ENCODE measurements at regions not wholly inside any gene's neighbourhood (a gene's known extent, or its start where the extent isn't known, plus 50 kb on each side); places are given as distances from the start of the nearest gene placed in this dataset.
A peak's percentile ranks its signal among the peaks of the same experiment; 100 is the strongest.

DNA sequence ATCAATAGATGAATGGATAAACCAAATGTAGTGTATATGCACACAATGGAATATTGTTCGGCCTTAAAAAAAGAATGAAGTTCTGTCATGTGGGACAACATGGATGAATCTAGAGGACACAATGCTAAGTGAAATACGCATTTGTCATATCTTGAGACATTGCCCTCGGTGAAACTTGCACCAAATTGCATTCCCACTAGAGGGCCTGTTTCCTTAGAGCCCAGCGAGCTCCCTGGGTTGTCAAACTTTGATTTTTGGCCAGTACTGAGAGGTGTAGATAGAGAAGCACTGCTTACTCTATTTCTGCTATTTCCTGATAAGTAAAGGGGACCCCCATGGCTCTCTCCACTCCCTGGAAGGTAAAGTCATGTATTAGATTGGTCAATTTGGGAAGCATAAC is 157.1 kb downstream of the GPAM start:
- no peak for DNase-seq (ENCODE audit: low read depth)

DNA sequence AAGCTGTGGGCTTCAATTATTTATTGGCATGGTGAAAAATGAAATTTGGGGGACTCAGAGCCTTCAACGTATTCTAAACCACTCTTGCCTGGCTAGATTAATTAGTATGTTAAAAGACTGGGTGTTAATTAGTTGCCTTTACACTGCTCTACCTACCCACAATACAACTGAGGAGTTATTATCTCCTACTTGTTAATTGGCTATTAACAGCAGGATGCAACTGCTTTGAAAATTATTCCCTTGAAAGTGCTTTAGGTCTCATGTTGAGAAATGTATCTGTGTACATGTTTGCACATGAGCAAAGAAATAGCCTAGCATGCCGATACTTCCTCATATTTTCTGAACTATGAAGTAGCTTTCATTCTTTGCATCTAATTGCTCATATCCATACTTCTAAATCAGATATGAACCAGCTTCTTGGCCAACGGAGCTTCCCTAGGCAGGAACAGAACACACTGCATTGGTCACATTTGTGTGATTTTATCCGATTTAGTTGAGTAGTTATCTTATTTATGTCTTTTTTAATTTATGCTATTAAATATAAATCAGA is 155.8 kb downstream of the GPAM start:
- no peak for DNase-seq (ENCODE audit: low read depth)

DNA sequence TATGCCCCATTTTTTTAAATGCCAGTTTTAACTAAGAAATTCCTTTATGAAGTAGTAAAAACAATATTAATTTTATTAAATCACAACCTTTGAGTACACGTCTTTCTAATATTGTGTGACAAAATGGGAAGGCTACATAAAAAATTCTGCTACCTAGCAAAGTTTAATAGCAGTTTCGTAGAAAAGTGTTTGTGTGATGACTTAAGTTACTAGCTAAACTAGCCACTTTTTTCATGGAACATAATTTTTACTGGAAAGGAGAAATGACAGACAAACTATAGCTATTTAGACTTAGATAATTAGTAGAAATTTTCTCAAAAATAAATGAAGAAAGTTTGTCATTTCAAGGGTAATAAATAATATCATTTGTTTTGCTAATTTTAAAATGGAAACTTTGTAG is 153.1 kb downstream of the GPAM start:
- DNase-seq (ENCODE audit: low read depth) = no peak

DNA sequence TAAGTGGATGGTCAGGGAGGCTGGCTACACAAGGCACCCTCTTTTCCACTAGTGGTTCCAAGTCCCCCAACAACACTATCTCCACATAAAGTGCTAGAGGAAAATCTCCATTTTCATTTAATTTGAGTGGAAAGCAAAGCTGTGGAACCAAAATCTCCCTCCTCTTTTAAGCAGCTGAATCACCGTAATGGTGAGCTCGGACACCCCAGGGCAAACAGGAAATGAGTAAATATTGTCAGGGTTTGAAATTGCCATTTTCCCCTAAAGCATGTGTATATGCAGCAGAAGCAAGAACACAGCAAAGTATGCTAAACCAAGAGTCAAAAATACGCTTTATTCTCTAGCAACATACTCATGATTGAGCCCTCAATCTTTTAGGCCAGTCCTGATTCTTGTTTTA is 143.7 kb downstream of the GPAM start:
- DNase-seq (ENCODE audit: low read depth) = peak; percentile 17

DNA sequence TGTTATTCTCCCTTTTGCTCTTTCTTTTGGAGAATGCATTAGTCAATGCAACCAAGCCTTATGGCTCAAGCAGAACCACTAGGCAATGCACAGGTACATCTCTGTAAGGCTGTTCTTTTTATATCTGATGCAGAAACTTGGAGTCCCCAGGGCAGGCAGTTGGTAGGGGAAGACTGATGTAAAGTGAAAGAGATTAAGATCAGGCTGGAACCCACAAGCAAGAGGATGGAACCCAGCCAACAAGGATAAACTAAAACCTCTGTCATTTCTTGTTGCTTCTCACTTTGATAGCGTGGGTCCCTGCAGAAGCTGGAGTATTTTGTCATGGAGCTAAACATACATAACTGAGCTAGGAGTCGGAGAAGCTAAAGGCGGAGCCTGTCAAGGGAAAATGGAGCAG is 142.9 kb downstream of the GPAM start:
- no peak for DNase-seq (ENCODE audit: low read depth)

DNA sequence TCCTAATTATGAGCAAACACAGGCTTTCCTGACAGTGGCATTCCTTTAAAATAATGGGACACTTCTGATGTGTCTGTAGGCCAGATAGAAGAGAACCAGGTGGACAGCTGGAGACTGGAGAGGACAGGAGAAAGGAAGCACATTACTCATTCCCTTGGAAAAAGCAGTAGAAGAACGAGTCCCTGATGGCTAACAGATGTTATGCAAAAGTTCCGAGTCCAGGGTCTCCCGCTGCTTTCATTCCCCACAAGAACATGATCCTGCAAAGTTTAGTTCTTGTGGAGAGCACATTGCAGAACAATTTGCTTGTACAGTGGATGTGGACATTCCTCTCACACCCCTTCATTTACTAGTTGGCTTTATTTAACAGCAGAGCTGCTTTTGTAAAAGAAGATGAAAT is 137.6 kb downstream of the GPAM start:
- DNase-seq (ENCODE audit: low read depth) = no peak

DNA sequence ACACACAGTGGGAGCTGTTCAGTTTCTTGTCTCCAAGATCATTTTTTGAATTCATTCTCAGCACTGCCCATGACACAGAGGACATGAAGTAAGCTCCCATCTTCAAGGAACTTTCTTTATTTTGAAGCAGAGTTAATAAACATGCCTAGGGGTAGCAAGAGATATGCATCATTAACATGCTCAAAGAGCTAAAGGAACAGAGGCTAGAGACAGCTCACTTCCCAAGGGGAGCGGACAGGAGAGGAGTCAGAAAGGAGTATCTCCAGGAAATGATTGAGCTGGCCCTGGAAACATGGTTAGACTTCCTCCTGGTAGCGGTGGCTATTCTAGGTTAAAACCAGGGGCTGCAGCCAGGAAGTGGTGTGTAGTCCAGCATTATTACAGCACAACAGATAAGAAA is 135.9 kb downstream of the GPAM start:
- no peak for DNase-seq (ENCODE audit: low read depth)

DNA sequence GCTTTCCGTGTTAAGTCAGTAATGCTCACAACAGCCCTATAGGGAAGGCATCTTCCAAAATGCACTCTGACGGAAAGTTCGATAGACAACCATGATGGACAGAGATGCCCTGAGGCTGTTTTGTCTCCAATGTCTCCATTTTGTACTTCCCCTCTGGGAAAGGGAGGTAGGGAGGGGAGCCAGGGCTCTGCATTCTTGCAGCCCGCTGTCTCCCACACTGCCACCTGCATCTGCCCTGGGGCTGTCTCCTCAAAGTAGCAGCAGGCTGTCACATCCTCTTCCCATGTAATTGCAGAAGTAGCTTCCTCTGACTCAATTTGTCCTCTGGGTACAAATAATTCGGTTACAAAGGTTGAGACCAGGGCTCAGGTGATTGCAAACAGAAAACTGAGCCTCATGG is 131.4 kb downstream of the GPAM start:
- DNase-seq (ENCODE audit: low read depth) = no peak

DNA sequence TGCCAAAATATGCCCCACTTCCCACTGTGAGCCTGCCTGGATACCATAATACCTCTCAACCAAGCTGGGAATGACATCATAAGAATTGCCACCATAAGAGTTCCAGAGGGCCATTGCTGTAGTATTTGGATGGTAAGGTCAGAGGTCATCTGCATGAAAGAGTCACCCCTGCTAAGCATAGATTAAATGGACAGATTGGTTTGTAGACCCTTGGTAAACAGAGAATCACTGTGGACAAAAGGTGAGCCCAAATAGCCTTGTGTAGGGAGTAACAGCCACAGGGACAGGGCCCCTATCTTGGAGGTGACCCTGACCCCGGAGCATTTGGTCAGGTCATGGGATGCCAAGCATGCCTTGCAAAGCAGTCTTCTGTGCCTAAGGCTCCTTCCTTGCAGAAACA is 129.7 kb downstream of the GPAM start:
- no peak for DNase-seq (ENCODE audit: low read depth)

DNA sequence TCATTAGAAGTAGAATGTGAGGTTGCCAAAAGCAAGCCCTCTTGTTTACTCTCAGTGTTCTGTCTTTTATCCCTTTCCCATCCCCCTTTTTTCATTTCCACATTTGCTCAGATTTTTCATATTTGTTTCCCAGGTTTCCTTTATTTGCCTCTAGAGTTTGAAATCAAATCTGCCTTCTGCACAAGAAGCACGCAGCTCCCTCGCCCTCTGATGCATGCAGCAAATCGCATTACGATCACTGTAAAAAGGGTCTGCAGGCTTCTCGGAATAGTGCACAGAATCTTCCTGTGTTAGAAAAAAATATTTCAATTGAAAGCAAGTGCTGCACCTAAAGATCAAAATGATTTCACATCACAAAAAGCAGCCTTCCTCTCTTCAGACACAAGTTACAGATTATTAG is 129.0 kb downstream of the GPAM start:
- no peak for DNase-seq (ENCODE audit: low read depth)

DNA sequence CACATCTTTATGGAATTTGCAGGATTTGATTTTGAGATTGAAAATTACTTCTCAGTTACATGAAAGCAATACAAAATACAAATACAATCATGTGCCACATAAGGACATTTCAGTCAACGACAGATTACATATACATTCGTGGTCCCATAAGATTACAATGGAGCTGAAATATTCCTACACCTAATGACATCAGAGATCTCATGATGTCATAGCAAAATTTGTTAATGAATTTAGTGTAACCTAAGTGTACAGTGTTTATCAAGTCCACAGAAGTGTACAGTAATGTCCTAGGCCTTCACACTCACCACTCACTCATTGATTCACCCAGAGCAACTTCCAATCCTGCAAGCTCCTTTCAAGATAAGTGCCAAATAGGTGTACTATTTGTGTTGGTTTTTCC is 126.5 kb downstream of the GPAM start:
- DNase-seq (ENCODE audit: low read depth) = no peak

DNA sequence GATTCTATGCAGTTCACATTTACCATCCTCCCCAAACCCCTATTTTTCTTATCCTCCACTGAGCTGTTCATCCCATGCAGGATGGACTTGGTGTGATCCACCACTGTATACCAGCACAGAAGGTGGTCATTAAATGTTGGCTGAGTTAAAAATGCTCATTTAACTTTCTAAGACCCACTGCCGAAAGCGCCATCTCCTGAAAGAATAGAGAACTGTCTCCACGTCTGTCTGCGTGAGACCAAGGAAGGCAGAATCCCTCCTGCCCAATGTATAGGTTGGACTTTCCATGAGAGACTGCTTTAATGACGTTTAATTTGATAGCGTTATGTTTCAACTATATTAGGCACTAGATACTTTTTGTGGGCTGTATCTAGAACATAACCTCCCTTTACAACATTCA is 124.3 kb downstream of the GPAM start:
- no peak for DNase-seq (ENCODE audit: low read depth)

DNA sequence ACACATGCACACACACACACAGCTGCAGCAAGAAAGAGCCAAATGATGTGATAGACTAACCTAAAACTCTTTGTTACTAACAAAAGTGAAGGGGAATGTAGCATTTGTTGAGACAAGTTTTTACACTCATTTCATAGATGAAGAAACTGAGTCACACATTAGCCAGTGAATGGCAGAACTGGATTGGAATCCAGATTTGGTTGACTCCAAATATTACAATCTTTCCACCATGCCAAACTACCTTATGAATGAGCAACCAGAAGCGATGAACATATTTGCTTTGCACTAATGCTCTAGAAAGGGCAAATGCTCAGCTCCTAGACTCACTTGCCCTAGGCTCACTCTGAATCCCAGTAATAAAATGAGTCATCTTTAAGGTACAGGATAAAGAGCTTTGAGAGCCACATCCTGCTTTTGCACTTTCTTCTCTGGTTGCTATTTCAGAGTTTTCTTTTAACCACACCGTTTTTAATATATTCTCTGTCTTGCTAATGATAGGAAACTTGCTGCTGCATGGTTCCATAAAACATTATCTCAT is 111.9 kb downstream of the GPAM start:
- peak; percentile 13 for DNase-seq (ENCODE audit: low read depth)

DNA sequence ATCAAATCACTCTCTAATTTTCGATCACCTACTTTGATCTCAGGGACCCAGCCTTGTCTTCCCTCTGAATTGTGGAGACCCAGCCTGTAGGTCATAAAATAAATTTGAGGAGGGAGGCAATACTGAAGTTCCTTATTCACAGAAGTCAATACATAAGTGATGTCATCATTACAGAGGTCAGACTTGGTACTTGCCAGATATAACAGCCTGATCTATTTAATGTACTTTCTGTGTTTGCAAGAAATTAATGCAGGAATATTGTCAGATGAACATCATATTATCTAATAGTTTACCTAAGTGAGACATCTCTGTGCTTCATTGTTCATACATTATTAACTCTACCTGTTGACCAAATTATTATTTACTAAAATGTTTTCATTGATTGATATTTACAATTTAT is 105.6 kb downstream of the GPAM start:
- no peak for DNase-seq (ENCODE audit: low read depth)

DNA sequence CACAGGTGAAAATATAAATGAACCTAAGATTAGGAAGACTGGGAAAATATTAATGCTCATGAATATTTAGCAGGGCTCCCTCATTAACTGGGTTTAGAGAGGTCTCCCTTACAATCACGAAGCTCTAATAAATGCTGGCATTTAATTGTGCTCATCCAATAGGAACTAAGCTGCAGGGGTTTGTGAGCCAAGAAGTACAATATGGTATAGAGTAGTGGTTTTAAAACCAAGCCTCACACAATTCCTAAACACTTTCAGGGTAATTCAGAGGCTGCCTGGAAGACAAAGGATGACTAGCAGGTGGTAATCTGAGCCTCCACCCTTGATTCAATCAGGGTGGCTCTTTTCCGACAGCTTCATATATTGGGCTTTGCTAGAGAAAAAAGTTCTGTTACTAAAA is 103.3 kb downstream of the GPAM start:
- no peak for DNase-seq (ENCODE audit: low read depth)

DNA sequence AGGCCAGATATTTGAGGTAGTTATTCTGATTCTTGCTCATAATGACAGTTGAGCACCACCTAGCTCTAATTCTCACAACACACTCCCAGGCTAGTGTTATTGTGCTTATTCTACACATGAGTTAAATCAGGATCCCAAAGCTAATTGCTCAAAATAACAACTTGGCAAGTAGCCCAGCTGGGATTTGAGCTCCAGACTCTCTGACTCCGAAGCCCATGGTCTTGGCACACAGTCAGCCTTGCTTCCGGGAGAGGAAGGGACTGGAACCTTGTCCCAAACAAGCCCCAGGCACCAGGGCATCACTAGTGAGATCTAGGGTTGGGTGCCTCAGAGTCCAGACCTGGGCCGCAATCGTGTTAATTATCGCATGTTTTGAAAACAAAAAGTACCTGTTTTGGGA is 101.4 kb downstream of the GPAM start:
- DNase-seq (ENCODE audit: low read depth) = no peak

DNA sequence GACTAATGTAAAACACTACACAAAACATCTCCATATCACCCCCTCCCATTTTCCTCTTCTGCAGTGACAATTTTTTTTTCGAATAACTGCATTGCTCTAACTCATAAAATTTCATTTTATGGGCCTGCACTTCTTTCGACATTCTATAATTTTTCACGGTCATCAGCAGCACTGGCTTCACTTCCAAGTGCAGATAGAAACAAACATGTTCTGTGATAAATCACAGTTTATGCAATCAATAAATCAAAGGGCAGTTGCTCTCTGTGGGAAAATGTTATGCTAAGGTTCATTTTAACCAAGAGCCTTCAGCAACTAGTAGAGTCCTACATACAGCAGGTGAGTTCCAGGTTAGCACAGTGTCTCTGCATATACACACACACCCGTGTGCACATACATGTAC is 100.1 kb downstream of the GPAM start:
- DNase-seq (ENCODE audit: low read depth) = no peak

DNA sequence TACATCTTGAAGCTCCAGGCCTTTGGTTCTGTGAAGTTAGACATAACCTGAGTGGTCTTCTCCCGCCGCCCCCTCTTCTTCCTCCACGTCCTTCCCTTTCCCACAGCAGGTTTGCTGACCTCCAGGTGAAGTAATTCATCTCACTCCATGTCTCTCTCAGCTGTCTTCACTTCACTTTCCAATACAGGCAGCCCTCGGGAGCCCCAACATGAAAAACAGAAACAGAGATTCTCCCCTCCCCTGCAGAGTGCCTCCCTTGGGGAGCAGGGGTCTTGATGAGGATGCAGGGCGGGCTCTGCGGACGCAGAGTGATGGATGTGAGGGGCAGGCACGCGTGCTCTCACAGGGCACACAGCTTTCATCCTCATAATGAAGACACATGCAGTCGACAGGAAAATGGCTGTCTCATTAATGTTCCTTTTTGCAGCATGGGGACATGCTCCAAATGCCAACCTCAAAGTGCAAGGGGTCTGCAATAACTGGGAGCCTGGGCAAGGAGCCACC is 95.6 kb downstream of the GPAM start:
- no peak for DNase-seq (ENCODE audit: low read depth)

DNA sequence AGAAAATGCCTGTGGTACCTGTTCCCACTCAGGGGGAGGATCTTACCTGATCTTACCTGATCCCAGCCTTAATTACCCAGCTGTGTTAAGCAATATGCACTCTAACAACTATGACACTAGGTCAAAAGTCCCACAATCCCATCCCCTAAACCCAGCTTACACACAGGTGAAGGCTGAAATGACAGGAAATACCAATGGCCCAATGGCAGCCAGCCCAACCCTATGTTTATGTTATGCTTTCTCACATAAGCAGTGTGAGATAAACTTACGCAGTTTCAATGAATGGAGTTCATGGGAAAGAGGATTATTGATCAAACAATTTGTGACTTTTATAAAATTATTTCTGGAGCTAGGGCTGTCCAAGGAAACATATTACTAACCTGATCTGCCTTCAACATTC is 91.9 kb downstream of the GPAM start:
- no peak for DNase-seq (ENCODE audit: low read depth)

DNA sequence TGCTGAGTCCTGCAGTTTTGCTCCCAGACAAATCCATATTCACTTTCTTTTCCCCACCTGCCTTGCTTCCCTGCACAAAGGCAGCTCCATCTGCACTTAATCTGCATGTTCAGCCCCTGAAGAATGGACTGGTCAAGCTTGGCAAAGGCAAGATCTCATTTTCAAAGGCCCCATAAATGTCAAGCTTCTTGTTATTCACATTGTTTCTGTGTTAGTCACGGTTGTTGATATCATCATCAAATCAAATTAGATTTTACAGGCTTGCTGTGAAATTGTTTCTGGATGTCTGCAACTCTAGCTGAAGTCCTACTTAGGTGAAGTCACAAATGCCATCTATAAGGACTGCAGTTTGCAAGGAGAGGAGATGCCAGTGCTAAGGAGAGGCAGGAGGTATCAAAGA is 91.0 kb downstream of the GPAM start:
- no peak for DNase-seq (ENCODE audit: low read depth)

DNA sequence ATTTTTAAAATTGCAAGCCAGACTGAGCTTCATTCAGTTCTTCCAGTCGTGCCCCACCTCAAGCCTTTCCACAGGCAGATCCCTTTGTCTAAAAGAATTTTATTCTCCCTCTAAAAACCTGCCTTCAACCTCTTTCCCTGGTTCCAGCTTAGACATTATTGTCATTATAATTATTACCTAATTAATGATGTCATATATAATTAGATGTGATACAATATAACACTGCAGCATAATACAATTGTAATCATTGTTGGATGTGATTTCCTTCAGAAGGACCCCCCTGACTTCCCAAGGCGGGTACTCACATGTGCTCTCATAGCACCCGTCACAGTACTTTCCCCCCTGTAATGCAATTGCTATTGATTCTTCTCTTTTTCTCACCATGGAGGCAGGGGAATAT is 88.6 kb downstream of the GPAM start:
- DNase-seq (ENCODE audit: low read depth) = no peak

DNA sequence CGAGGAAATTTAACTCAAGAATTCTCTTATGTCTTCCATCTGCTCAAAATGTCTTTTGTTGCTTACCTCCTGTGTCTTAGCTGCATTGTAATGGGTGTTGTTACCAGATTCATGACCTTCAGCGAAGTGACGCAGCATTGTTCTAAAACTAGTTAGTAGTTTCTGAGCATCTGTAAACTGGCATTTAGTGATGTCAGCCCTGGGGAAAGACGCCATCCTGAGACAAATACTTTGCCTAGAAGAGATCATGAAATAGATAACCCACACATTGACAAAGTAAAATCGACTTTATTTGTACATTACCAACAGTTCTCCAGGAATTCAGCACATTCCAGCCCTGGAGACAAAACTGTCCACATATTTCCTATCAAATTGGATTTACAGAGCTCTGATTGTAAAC is 87.8 kb downstream of the GPAM start:
- no peak for DNase-seq (ENCODE audit: low read depth)

DNA sequence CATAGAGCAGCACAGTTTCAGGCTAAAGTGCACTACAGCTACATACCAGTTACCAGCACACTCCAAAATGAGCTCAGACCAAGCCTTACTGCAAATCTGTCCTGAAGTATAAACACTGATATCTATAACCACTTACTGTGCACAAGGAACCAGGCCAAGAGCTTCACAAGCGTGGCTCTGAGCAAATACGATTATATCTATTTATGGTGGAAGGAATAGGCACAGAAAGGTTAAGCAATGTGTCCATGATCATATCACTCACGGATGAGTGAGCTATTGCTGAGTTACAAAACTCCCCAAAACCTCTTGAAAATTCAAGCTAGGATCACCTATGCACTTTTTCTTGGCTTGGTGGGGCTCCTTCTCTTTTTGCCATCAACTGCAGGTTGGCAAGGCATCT is 84.9 kb downstream of the GPAM start:
- DNase-seq (ENCODE audit: low read depth) = no peak
